Mucosa of descending colon (tissue), 3 donors: ENCODE measurements at regions not wholly inside any gene's neighbourhood (a gene's known extent, or its start where the extent isn't known, plus 50 kb on each side); places are given as distances from the start of the nearest gene placed in this dataset.

ENCODE experiments used
- ATAC-seq: fragments of 200-7000 bp; cut with Tn5 transposase; one replicate; pipeline ENCODE4 v1.9.1; 2020; ENCODE audit warnings: mild to moderate bottlenecking, moderate library complexity
- DNase-seq, 3 donors: peaks; one replicate each; pipeline ENCODE4 v3.0.0-alpha.2; 2020
- H3K36me3 ChIP-seq: fragments of 200-600 bp; one replicate; pipeline ENCODE4 v1.8.0; 2021; ENCODE audit warnings: low read depth, mild to moderate bottlenecking
- H3K4me1 ChIP-seq: fragments of 200-600 bp; one replicate; pipeline ENCODE4 v1.8.0; 2021; ENCODE audit warnings: low read depth, mild to moderate bottlenecking
- H3K4me3 ChIP-seq: fragments of 200-600 bp; one replicate; pipeline ENCODE4 v1.8.0; 2021; ENCODE audit warnings: mild to moderate bottlenecking
- H3K9me3 ChIP-seq: fragments of 200-600 bp; one replicate; pipeline ENCODE4 v1.8.0; 2021; ENCODE audit warnings: mild to moderate bottlenecking
- intact Hi-C, 2 donors: fragments of 100-400 bp; cut with DNase I in 1 of 2; cut with micrococcal nuclease in 1 of 2; formaldehyde crosslinking; loops; one replicate each; pipeline versions ENCODE4 v1.11.0 to v1.11.1; 2022; cut with DNase I, micrococcal nuclease
- TF ChIP-seq, protein P1 (sequence below): fragments of 200-600 bp; IDR thresholded peaks from one replicate; pipeline ENCODE4 v1.8.0; 2022; ENCODE audit warnings: antibody characterized with exemption, mild to moderate bottlenecking
- donor health status: DM: no; HTN: no; CAD: no; lungs with moderate emphysema.
- donor health status: DM: no; HTN: no; CAD: no.
- donor health status: DM: no; HTN: yes; CAD: no.

DNA sequence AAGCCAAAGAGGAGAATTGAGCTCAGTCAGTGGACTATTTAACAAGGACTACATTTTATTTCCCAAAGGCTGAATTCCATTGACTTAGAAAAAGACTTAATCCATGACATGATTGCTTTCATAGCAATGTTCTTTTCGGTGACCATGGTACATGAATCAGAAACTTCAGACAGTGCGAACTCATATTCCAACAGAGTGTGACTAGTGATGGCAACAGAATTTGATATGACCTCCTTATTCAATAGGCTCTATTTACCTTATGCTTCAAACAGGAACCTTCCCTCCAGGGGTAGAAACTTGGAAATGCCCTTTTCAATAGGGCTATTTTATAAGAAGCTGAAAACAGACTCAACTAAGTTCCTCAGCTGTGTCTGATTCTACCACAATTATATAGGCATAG, 191.9 kb downstream of the RND3 start:
- no peak for DNase-seq
- TF ChIP-seq, protein P1, sequence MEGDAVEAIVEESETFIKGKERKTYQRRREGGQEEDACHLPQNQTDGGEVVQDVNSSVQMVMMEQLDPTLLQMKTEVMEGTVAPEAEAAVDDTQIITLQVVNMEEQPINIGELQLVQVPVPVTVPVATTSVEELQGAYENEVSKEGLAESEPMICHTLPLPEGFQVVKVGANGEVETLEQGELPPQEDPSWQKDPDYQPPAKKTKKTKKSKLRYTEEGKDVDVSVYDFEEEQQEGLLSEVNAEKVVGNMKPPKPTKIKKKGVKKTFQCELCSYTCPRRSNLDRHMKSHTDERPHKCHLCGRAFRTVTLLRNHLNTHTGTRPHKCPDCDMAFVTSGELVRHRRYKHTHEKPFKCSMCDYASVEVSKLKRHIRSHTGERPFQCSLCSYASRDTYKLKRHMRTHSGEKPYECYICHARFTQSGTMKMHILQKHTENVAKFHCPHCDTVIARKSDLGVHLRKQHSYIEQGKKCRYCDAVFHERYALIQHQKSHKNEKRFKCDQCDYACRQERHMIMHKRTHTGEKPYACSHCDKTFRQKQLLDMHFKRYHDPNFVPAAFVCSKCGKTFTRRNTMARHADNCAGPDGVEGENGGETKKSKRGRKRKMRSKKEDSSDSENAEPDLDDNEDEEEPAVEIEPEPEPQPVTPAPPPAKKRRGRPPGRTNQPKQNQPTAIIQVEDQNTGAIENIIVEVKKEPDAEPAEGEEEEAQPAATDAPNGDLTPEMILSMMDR, result no peak
- intact Hi-C loops, result no loop called here

DNA sequence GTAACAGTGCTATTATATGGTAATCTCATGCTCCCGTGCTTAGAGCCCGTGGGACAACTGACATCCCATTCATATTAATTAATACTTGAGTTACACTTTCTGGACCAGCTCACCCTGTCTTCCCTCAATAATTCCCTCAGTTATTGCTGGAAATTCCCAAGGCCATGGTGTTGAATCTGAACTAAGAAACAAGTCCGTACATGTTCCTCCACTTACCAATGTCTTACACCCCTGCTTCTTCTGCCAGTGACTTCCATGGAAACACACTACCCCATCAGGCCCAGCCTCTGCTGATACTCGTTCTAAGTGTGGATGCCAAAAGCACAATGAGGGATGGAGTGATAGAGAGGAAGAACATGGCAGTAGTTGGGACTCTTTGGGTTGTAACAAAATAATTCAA, 193.7 kb downstream of the RND3 start:
- intact Hi-C loops, result no loop called here
- no peak for DNase-seq
- no peaks in the 10 kb centered on the region for H3K36me3 ChIP-seq
- ATAC-seq, result no peak
- no peaks in the 10 kb centered on the region for H3K9me3 ChIP-seq
- H3K4me1 ChIP-seq, result no peaks in the 10 kb centered on the region
- H3K4me3 ChIP-seq, result no peak overlapping the region
- TF ChIP-seq, protein P1, result no peak

More for the DNA sequence above, 191.9 kb downstream of the RND3 start:
- Histone ChIP-seq H3K9me3 (no peaks in the 10 kb centered on the region), H3K4me1 (no peaks in the 10 kb centered on the region), H3K36me3 (no peaks in the 10 kb centered on the region), H3K4me3 (no peak overlapping the region)
- no peak for ATAC-seq

DNA sequence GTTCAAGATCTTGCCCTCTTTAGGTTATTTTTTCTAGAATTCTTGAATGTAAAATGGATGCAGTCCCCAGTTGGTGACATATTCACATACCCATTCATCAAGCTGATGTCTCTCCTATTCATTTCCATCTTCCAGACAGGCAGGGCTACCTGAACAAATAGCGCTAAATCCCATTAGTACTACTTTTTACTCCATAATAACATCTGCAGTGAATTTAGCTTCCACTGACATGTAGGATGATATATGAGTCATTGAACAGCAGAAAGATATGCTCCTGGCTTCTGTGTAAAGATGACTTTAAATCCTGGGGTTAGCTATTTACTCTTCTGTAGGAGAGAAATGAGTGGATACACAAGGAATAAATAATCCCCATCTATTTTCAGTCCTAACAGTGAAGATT, 194.7 kb downstream of the RND3 start:
- Histone ChIP-seq H3K9me3 (no peaks in the 10 kb centered on the region), H3K4me3 (no peak overlapping the region), H3K4me1 (no peaks in the 10 kb centered on the region), H3K36me3 (no peaks in the 10 kb centered on the region)
- intact Hi-C loops, result no loop called here
- ATAC-seq (no peak), DNase-seq (no peak)
- TF ChIP-seq, protein P1, result no peak

DNA sequence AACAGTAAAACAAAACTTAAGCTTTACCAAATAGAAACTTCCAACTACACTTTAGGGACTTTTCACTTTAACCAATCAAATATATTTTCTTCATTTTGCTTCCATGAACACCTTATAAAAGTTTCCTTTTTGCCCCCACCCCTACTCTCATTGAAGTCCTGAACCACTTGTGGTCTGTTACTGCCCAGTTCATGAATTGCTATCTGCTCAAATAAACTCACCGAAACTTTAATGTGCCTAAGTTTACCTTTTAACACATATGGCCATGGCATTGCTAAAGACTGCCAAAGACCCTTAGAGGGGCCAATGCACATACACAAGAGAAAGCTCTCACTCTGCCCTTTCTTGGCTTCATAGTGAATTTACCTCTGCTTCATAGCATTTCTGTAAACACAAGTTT, 195.3 kb downstream of the RND3 start:
- ATAC-seq (no peak), DNase-seq (no peak)
- Histone ChIP-seq H3K4me3 (no peak overlapping the region), H3K4me1 (no peaks in the 10 kb centered on the region), H3K9me3 (no peaks in the 10 kb centered on the region), H3K36me3 (no peaks in the 10 kb centered on the region)
- TF ChIP-seq, protein P1, result no peak
- intact Hi-C loops, result no loop called here

DNA sequence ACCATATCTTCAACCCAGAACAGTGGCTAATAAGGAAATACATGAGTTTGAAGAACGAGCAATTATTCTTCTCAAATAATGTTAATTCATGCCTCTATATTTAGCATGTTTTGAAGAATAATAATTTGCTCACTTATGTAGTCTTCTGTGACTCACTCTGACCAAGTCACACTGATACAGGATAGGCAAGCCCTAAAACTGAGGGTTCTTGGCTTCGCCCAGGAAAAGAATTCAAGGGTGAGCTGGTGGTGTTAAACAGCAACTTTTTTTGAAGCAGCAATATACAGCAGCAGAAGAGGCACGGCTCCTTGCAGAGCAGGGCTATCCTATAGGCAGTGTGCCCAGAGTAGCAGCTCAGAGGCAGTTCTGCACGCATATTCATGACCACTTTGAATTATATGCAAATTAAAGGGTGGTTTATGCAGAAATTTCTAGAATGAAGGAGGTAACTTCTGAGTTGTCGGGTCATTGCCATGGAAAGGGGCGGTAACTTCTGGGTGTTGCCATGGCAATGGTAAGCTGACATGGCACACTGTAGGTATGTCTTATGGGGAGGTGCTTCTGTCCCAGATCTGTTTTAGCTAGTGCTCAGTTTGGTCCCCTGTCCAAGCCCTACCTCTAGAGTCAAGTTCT, 200.6 kb downstream of the RND3 start:
- ATAC-seq (no peak), DNase-seq (no peak)
- Histone ChIP-seq H3K4me3 (no peak overlapping the region), H3K36me3 (no peaks in the 10 kb centered on the region), H3K4me1 (no peaks in the 10 kb centered on the region), H3K9me3 (no peaks in the 10 kb centered on the region)
- intact Hi-C loops, result no loop called here
- TF ChIP-seq, protein P1, result no peak

DNA sequence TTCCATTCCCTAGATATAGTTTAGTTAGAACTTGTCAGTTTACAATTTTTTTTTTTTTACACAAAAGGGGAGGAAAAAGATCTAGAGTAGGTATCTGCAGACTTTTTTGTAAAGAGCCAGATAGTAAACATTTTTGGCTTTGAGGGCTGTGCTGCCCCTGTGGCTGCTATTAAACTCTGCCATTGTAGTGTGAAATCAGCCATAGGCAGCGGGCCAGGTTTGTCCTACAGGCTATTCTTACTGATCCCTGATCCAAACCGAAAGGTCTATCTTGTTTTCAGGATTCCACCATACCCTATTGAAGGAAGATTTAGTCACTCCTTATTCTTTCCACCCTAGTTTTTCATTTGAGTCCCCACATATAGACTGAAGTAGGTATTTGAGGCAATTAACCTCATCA, 203.4 kb downstream of the RND3 start:
- Histone ChIP-seq H3K4me1 (no peaks in the 10 kb centered on the region), H3K9me3 (no peaks in the 10 kb centered on the region), H3K36me3 (no peaks in the 10 kb centered on the region), H3K4me3 (no peak overlapping the region)
- intact Hi-C loops, result no loop called here
- TF ChIP-seq, protein P1, result no peak
- ATAC-seq (no peak), DNase-seq (no peak)
